LNCAP (cell line): ENCODE measurements at regions not wholly inside any gene's neighbourhood (a gene's known extent, or its start where the extent isn't known, plus 50 kb on each side); places are given as distances from the start of the nearest gene placed in this dataset.

Experiments used
- CTCF ChIP-seq: fragments of 450-650 bp; IDR thresholded peaks from 2 replicates; pipeline ENCODE4 v1.5.1; 2017; ENCODE audit warnings: mild to moderate bottlenecking

GRCh38 chrX:4485912-4486311, 772.5 kb upstream of the PRKX start:
- TF ChIP-seq CTCF = no peak

GRCh38 chrX:4484266-4484665, 770.8 kb upstream of the PRKX start:
- TF ChIP-seq CTCF = no peak

GRCh38 chrX:4451591-4451990, 738.1 kb upstream of the PRKX start:
- no peak for TF ChIP-seq CTCF

GRCh38 chrX:4450177-4450576, 736.7 kb upstream of the PRKX start:
- no peak for TF ChIP-seq CTCF

- no peak for TF ChIP-seq CTCF
Observed at GRCh38 chrX:4435905-4436304, 722.5 kb upstream of the PRKX start.

GRCh38 chrX:4397471-4397870, 684.0 kb upstream of the PRKX start:
- TF ChIP-seq CTCF = no peak

GRCh38 chrX:4382273-4382672, 668.8 kb upstream of the PRKX start:
- TF ChIP-seq CTCF = no peak

- TF ChIP-seq CTCF = no peak
Observed at GRCh38 chrX:4380710-4381109, 667.3 kb upstream of the PRKX start.
